Keratinocyte (primary cell): ENCODE measurements at regions not wholly inside any gene's neighbourhood (a gene's known extent, or its start where the extent isn't known, plus 50 kb on each side); places are given as distances from the start of the nearest gene placed in this dataset.

ENCODE experiments used
- DNase-seq: peaks from one replicate; pipeline ENCODE4 v3.0.0-alpha.2; 2011; ENCODE audit warnings: low read depth, missing footprints, low spot score
- FAIRE-seq: peaks from 2 replicates; lab custom pipeline; 2011; peaks lifted over from hg19 to GRCh38; lab: Jason Lieb, UNC
- H2AFZ ChIP-seq: 2 replicates; pipeline ENCODE4 v1.6.0; 2012; ENCODE audit warnings: low read length, control low read depth, inconsistent platforms; ENCODE audit not compliant: control insufficient read depth
- H3K27ac ChIP-seq: 2 replicates; pipeline ENCODE4 v1.5.1; 2011; ENCODE audit warnings: low read length; ENCODE audit not compliant: control insufficient read depth, insufficient read depth
- H3K27me3 ChIP-seq: 3 replicates; pipeline ENCODE4 v1.6.0; 2011; ENCODE audit warnings: low read length; ENCODE audit not compliant: control insufficient read depth, insufficient read depth; ENCODE audit errors: extremely low read depth
- H3K36me3 ChIP-seq, 2 experiments: 2 replicates in 1 of 2; 3 replicates in 1 of 2; pipeline ENCODE4 v1.5.1; 2011; ENCODE audit warnings: low read length in 2 of 2, mild to moderate bottlenecking in 1 of 2; ENCODE audit not compliant: control insufficient read depth in 2 of 2, insufficient read depth in 2 of 2; ENCODE audit errors: extremely low read depth in 1 of 2
- H3K4me1 ChIP-seq: 3 replicates; pipeline ENCODE4 v1.5.1; 2011; ENCODE audit warnings: low read length; ENCODE audit not compliant: control insufficient read depth, insufficient read depth; ENCODE audit errors: extremely low read depth
- H3K4me2 ChIP-seq: 3 replicates; pipeline ENCODE4 v1.6.0; 2011; ENCODE audit warnings: low read depth, low read length; ENCODE audit not compliant: control insufficient read depth, insufficient read depth; ENCODE audit errors: extremely low read depth
- H3K4me3 ChIP-seq, 3 experiments: fragments of 200-600 bp in 1 of 3; sonication (generic) in 1 of 3; 2 replicates in 2 of 3; 3 replicates in 1 of 3; pipeline ENCODE4 v1.5.1; 2011 to 2016; ENCODE audit warnings: low read length in 3 of 3, mild to moderate bottlenecking in 3 of 3, control low read depth in 2 of 3, inconsistent platforms in 1 of 3, low read depth in 1 of 3, mixed read lengths in 1 of 3, mixed run types in 1 of 3, moderate library complexity in 1 of 3; ENCODE audit not compliant: control insufficient read depth in 2 of 3, insufficient read depth in 2 of 3; ENCODE audit errors: extremely low read depth in 1 of 3
- H3K79me2 ChIP-seq: 2 replicates; pipeline ENCODE4 v1.6.0; 2012; ENCODE audit warnings: low read length; ENCODE audit not compliant: control insufficient read depth, insufficient read depth
- H3K9ac ChIP-seq: 3 replicates; pipeline ENCODE4 v1.6.0; 2011; ENCODE audit warnings: low read length; ENCODE audit not compliant: control insufficient read depth, insufficient read depth; ENCODE audit errors: extremely low read depth
- H3K9me1 ChIP-seq: 3 replicates; pipeline ENCODE4 v1.6.0; 2011; ENCODE audit warnings: low read length; ENCODE audit not compliant: control insufficient read depth, insufficient read depth; ENCODE audit errors: extremely low read depth
- H3K9me3 ChIP-seq: 2 replicates; pipeline ENCODE4 v1.5.1; 2012; ENCODE audit warnings: low read depth, low read length; ENCODE audit not compliant: control insufficient read depth
- H4K20me1 ChIP-seq: 3 replicates; pipeline ENCODE4 v1.6.0; 2011; ENCODE audit warnings: low read length; ENCODE audit not compliant: control insufficient read depth, insufficient read depth; ENCODE audit errors: extremely low read depth
- CTCF ChIP-seq, 3 experiments: IDR thresholded peaks in 1 of 3; conservative IDR thresholded peaks in 1 of 3; optimal IDR thresholded peaks in 1 of 3; 2 replicates in 2 of 3; 3 replicates in 1 of 3; pipeline versions ENCODE3 to v1.5.1; 2011; ENCODE audit warnings: low read length in 3 of 3, mild to moderate bottlenecking in 3 of 3, moderate library complexity in 2 of 3, control low read depth in 1 of 3, inconsistent platforms in 1 of 3; ENCODE audit not compliant: insufficient read depth in 2 of 3; ENCODE audit errors: extremely low read depth in 1 of 3
- EZH2 ChIP-seq: IDR thresholded peaks from one replicate; pipeline ENCODE4 v1.6.1; 2012; ENCODE audit warnings: inconsistent platforms, mild to moderate bottlenecking, low read length, moderate library complexity
- dilution Hi-C: fragments of 300-500 bp; cut with MboI; formaldehyde crosslinking; loops from one replicate; pipeline ENCODE4 v1.7.0; 2020; ENCODE audit warnings: low sequenced_read_pairs; ENCODE audit not compliant: extremely low pct_ligation_motif_present

- Histone ChIP-seq H2AFZ (no peak overlapping the region), H3K4me1 (no peaks in the 10 kb centered on the region), H3K9me3 (no peaks in the 10 kb centered on the region), H3K9me1 (no peaks in the 10 kb centered on the region), H3K4me2 (no peak overlapping the region), H3K9ac (no peak overlapping the region), H3K27ac (no peak overlapping the region), H3K36me3 (no peaks in the 10 kb centered on the region), H3K4me3 (no peak overlapping the region), H3K79me2 (no peaks in the 10 kb centered on the region), H4K20me1 (no peaks in the 10 kb centered on the region), H3K27me3 (peaks cover 4% of the 10 kb centered on the region)
- no peak for DNase-seq
- no peak for TF ChIP-seq EZH2
- TF ChIP-seq CTCF (optimal IDR thresholded peaks at IDR 0.05 in 1 of 3, IDR thresholded peaks at IDR 0.05 in 1 of 3, conservative IDR thresholded peaks at IDR 0.05 in 1 of 3; ENCODE audit: extremely low read depth in 1 of 3, insufficient read depth in 2 of 3, low read length in 3 of 3), result no peak
- dilution Hi-C loops, result no loop called here
- no peak for FAIRE-seq
These were observed 361.2 kb downstream of the RNF144B start for GRCh38 chr6:18748314-18748713.

- no peak for FAIRE-seq
- Histone ChIP-seq H3K9me3 (no peaks in the 10 kb centered on the region), H2AFZ (no peak overlapping the region), H3K4me1 (no peaks in the 10 kb centered on the region), H3K27me3 (peaks cover 4% of the 10 kb centered on the region), H3K27ac (no peak overlapping the region), H3K4me2 (no peak overlapping the region), H3K9me1 (no peaks in the 10 kb centered on the region), H3K9ac (no peak overlapping the region), H3K36me3 (no peaks in the 10 kb centered on the region), H4K20me1 (no peaks in the 10 kb centered on the region), H3K4me3 (no peak overlapping the region), H3K79me2 (no peaks in the 10 kb centered on the region)
- no peak for DNase-seq
- dilution Hi-C loops, result no loop called here
- no peak for TF ChIP-seq CTCF (optimal IDR thresholded peaks at IDR 0.05 in 1 of 3, IDR thresholded peaks at IDR 0.05 in 1 of 3, conservative IDR thresholded peaks at IDR 0.05 in 1 of 3; ENCODE audit: extremely low read depth in 1 of 3, insufficient read depth in 2 of 3, low read length in 3 of 3)
These were observed 365.3 kb downstream of the RNF144B start for GRCh38 chr6:18752278-18753068.
